T-cell (primary cell): ENCODE measurements at regions not wholly inside any gene's neighbourhood (a gene's known extent, or its start where the extent isn't known, plus 50 kb on each side); places are given as distances from the start of the nearest gene placed in this dataset.

Experiments
- ATAC-seq, 4 experiments: fragments of 200-7000 bp in 3 of 4; fragments of 150-1000 bp in 1 of 4; cut with Tn5 transposase; replicated peaks in 1 of 4; 1 replicate in 3 of 4; 2 replicates in 1 of 4; pipeline ENCODE4 v1.10.0; 2021; ENCODE audit warnings: moderate library complexity in 3 of 4, mild to moderate bottlenecking in 2 of 4, moderate number of reproducible peaks in 1 of 4
- CTCF ChIA-PET, 2 donors: fragments of 300-600 bp; sonication (Branson Sonifier 250); formaldehyde crosslinking; loops; one replicate each; lab custom pipeline; 2022; ENCODE audit warnings: antibody characterized with exemption in 2 of 2; lab: Charles Lee
- POLR2A ChIA-PET, 2 donors: fragments of 300-600 bp; sonication (Branson Sonifier 250); formaldehyde crosslinking; loops; one replicate each; lab custom pipeline; 2022; ENCODE audit warnings: antibody characterized with exemption in 2 of 2; lab: Charles Lee
- DNase-seq, 35 experiments: peaks; one replicate each; pipeline versions ENCODE4 v3.0.0 to v3.0.0-alpha.2; 2013 to 2023
- H3K27ac ChIP-seq: one replicate; pipeline ENCODE4 v1.5.1; 2013; ENCODE audit warnings: low read length
- H3K27me3 ChIP-seq, 2 experiments: replicated peaks in 1 of 2; 1 replicate in 1 of 2; 2 replicates in 1 of 2; pipeline versions ENCODE4 v1.6.1 to v1.7.0; 2013; ENCODE audit warnings: low read length in 1 of 2, mixed read lengths in 1 of 2; ENCODE audit not compliant: control insufficient read depth in 2 of 2, insufficient read depth in 2 of 2; ENCODE audit errors: extremely low read depth in 1 of 2
- H3K36me3 ChIP-seq, 2 donors: 1 replicate in 1 of 2; 2 replicates in 1 of 2; pipeline versions ENCODE4 v1.6.1 to v1.7.0; 2013; ENCODE audit warnings: low read length in 1 of 2; ENCODE audit not compliant: control insufficient read depth in 2 of 2, insufficient read depth in 1 of 2; ENCODE audit errors: extremely low read depth in 1 of 2
- H3K4me1 ChIP-seq, 2 experiments: 1 replicate in 1 of 2; 2 replicates in 1 of 2; pipeline versions ENCODE4 v1.6.1 to v1.7.0; 2013; ENCODE audit warnings: low read length in 2 of 2, mixed read lengths in 1 of 2; ENCODE audit not compliant: insufficient read depth in 2 of 2, control insufficient read depth in 1 of 2; ENCODE audit errors: extremely low read depth in 1 of 2
- H3K4me3 ChIP-seq, 2 donors: 1 replicate in 1 of 2; 2 replicates in 1 of 2; pipeline versions ENCODE4 v1.5.1 to v1.7.0; 2013; ENCODE audit warnings: mild to moderate bottlenecking in 2 of 2, low read length in 1 of 2, moderate library complexity in 1 of 2; ENCODE audit not compliant: control insufficient read depth in 1 of 2; ENCODE audit errors: extremely low read depth in 1 of 2
- H3K9me3 ChIP-seq: 2 replicates; pipeline ENCODE4 v1.7.0; 2013
- H3K27ac Mint-ChIP-seq, 2 donors: one replicate each; pipeline ENCODE4 v1.8.0; 2020 to 2021; ENCODE audit warnings: mild to moderate bottlenecking in 2 of 2, mixed read lengths in 2 of 2
- H3K27me3 Mint-ChIP-seq, 2 donors: one replicate each; pipeline ENCODE4 v1.8.0; 2021 to 2022; ENCODE audit warnings: mixed read lengths in 2 of 2
- H3K36me3 Mint-ChIP-seq: one replicate; pipeline ENCODE4 v1.8.0; 2021; ENCODE audit warnings: mixed read lengths
- H3K4me1 Mint-ChIP-seq, 3 donors: one replicate each; pipeline ENCODE4 v1.8.0; 2020 to 2022; ENCODE audit warnings: mixed read lengths in 3 of 3, mild to moderate bottlenecking in 1 of 3
- H3K4me3 Mint-ChIP-seq, 3 donors: one replicate each; pipeline ENCODE4 v1.8.0; 2020 to 2022; ENCODE audit warnings: mild to moderate bottlenecking in 3 of 3, mixed read lengths in 3 of 3, moderate library complexity in 3 of 3
- H3K9me3 Mint-ChIP-seq, 3 donors: one replicate each; pipeline ENCODE4 v1.8.0; 2020 to 2022; ENCODE audit warnings: mixed read lengths in 3 of 3
- WGBS: methylation state at CpG from one replicate; pipeline ENCODE4 v1.1.5; 2013; ENCODE audit warnings: missing lambda C conversion rate; ENCODE audit not compliant: insufficient coverage; 5-methylcytosine and 5-hydroxymethylcytosine counted together

- Mint-ChIP-seq H3K9me3 (peaks cover 0 to 4% (median 0%) of the 10 kb centered on the region in 3 donors), H3K4me3 (no peak overlapping the region), H3K36me3 (no peaks in the 10 kb centered on the region), H3K4me1 (no peaks in the 10 kb centered on the region), H3K27ac (no peak overlapping the region), H3K27me3 (no peaks in the 10 kb centered on the region)
- Histone ChIP-seq H3K27ac (no peak overlapping the region), H3K4me1 (no peaks in the 10 kb centered on the region), H3K27me3 (no peaks in the 10 kb centered on the region), H3K9me3 (no peaks in the 10 kb centered on the region), H3K4me3 (no peak overlapping the region), H3K36me3 (no peaks in the 10 kb centered on the region)
- no peak for DNase-seq
- CTCF ChIA-PET, result no interaction called here
- POLR2A ChIA-PET, result no interaction called here
- no CpG with 5 or more reads among the region's 2 CpGs for WGBS
- no peak for ATAC-seq
Observed at GRCh38 chr7:90094030-90094429, 60.2 kb upstream of the STEAP1 start.
